ENCODE measurements at regions not wholly inside any gene's neighbourhood (a gene's known extent, or its start where the extent isn't known, plus 50 kb on each side); places are given as distances from the start of the nearest gene placed in this dataset.

DNA sequence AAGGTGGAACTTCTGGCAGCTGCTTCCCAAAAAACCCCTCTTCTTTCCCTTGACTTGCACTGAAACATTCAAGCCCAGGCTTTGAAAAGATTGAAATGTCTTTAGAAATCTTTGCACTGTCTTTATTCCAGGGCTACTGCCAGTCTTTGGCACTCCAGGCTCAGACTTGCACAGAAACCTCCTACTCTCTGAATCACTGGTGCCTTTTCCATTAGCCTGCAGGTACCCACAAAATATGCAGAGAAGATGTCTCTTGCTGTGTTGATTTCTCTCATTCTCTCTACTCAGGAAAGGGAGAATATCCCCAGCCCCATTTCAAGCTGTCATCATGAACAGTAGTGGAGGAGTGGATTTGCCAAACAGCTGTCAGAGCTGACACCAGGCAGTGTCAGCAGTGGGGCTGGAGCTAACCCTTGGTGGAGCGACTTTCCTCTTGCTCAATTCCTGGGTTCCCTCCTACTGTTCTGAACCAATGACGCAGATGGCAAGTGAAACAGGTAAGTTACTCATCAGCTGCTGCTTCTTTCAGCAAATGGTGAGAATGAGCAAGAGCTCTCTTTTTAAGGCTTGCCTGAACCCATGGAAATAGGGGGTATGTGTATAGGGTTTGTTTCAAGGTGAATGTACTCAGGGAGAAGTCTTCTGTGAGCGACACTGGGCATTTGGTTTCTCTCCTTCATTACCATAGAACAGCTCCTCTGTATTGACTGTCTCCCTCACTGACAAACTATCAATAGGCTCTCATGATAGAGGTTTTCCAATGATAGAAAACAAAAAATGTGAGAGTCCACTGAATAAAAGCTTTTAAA lies 362.4 kb downstream of the ADRA2A start:
- intact Hi-C loops (cut with DNase I, micrococcal nuclease): no loop called here
- ATAC-seq (no peak), DNase-seq (no peak)
- no peaks in the 10 kb centered on the region for H3K4me1 ChIP-seq (ENCODE audit: low read depth)
- H3K9me3 ChIP-seq: no peaks in the 10 kb centered on the region
- no peak overlapping the region for H3K4me3 ChIP-seq
- no peaks in the 10 kb centered on the region for H3K36me3 ChIP-seq (ENCODE audit: low read depth)
- TF ChIP-seq, protein P1, sequence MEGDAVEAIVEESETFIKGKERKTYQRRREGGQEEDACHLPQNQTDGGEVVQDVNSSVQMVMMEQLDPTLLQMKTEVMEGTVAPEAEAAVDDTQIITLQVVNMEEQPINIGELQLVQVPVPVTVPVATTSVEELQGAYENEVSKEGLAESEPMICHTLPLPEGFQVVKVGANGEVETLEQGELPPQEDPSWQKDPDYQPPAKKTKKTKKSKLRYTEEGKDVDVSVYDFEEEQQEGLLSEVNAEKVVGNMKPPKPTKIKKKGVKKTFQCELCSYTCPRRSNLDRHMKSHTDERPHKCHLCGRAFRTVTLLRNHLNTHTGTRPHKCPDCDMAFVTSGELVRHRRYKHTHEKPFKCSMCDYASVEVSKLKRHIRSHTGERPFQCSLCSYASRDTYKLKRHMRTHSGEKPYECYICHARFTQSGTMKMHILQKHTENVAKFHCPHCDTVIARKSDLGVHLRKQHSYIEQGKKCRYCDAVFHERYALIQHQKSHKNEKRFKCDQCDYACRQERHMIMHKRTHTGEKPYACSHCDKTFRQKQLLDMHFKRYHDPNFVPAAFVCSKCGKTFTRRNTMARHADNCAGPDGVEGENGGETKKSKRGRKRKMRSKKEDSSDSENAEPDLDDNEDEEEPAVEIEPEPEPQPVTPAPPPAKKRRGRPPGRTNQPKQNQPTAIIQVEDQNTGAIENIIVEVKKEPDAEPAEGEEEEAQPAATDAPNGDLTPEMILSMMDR (IDR thresholded peaks at IDR 0.05): no peak

DNA sequence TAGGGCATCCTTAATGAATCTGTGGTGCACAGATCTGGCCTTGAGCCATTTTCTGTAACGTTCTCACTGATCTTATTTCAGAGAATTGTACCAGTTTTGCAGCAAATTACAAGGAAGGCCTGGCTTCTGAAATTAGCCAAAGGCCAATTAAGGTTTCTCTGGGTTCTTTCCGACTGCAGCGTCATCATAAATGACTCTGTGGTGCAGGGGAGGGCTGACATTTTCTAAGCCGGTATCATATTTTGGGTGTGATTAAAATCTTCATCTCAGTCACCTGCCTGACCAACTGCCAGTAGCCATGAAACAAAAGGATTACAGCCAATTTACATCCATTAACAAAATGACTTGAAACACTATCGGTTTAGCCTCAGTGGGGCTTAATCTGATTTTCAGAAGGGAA lies 363.7 kb downstream of the ADRA2A start:
- Histone ChIP-seq H3K9me3 (no peaks in the 10 kb centered on the region), H3K36me3 (ENCODE audit: low read depth) (no peaks in the 10 kb centered on the region), H3K4me3 (no peak overlapping the region), H3K4me1 (ENCODE audit: low read depth) (no peaks in the 10 kb centered on the region)
- TF ChIP-seq, protein P1 (IDR thresholded peaks at IDR 0.05): no peak
- DNase-seq: no peak
- ATAC-seq: no peak
- intact Hi-C loops (cut with DNase I, micrococcal nuclease): no loop called here

DNA sequence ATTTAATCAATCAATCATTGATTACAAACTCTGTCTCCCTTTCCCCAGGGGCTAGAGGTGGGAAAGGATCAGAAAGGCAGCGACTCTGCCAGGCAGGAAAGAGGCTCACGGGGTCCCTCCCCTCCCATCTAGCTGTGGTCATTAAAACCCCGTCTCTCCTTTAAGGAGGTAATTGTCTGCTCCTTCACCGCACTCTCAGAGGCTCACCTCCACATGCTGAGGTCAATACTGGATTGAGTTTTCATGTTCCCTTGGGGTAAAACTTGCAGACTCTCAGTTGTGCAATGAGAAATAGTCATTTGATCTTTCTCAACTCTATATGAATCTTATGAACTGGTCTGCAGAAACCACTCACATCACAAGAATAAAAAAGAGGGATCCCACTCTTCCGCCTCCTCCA lies 368.8 kb downstream of the ADRA2A start:
- DNase-seq: no peak
- H3K9me3 ChIP-seq: no peaks in the 10 kb centered on the region

DNA sequence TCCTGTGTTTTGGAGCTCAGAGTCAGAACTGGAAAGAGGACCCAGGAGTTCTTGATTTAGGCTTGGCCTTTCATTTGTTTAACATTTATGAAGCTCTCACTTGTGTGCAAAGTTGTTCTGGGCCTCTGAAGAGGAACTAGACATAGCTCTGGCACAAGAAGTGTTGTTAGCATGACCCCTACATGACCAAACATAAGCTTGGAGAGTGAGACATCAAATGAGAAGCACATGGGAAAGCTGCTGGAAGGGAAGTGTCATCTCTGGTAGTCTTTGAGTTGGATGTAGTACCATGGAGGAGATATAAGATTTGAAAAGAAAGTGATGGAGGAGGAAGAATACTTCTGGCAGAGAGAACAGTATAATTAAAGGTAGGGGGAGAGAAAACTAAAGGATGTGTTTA lies 370.1 kb downstream of the ADRA2A start:
- H3K9me3 ChIP-seq: no peaks in the 10 kb centered on the region
- H3K4me3 ChIP-seq: no peak overlapping the region
- TF ChIP-seq, protein P1 (IDR thresholded peaks at IDR 0.05): no peak
- no peaks in the 10 kb centered on the region for H3K36me3 ChIP-seq (ENCODE audit: low read depth)
- DNase-seq (no peak), ATAC-seq (no peak)
- H3K4me1 ChIP-seq (ENCODE audit: low read depth): no peaks in the 10 kb centered on the region
- intact Hi-C loops (cut with DNase I, micrococcal nuclease): no loop called here

More for the DNA sequence above, 368.8 kb downstream of the ADRA2A start:
- intact Hi-C loops (cut with DNase I, micrococcal nuclease): no loop called here
- no peaks in the 10 kb centered on the region for H3K36me3 ChIP-seq (ENCODE audit: low read depth)
- no peaks in the 10 kb centered on the region for H3K4me1 ChIP-seq (ENCODE audit: low read depth)
- no peak overlapping the region for H3K4me3 ChIP-seq
- ATAC-seq: no peak
- TF ChIP-seq, protein P1 (IDR thresholded peaks at IDR 0.05): no peak

DNA sequence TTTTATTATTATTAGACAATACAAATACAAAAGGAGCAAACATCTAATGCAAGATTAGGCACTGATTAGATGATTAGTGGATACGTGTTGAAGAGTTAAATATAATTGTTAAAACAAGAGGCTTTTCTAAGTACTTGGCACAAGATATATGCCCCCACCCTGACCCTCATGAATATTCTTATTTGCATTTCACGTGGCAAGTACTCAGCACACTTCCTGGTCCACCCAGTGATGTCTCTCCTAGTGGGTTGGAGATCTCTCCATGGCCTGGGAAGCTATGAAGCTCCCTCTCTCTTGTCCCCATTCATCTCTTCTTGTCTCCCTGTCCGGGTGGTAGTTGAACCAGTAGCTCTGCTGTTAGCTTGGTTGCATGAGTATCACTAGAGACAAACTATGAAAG lies 375.3 kb downstream of the ADRA2A start:
- intact Hi-C loops (cut with DNase I, micrococcal nuclease): no loop called here
- H3K36me3 ChIP-seq (ENCODE audit: low read depth): no peaks in the 10 kb centered on the region
- H3K4me3 ChIP-seq: no peak overlapping the region
- DNase-seq: no peak
- TF ChIP-seq, protein P1 (IDR thresholded peaks at IDR 0.05): no peak
- H3K4me1 ChIP-seq (ENCODE audit: low read depth): no peaks in the 10 kb centered on the region
- no peaks in the 10 kb centered on the region for H3K9me3 ChIP-seq
- ATAC-seq: no peak

All from mucosa of descending colon (tissue), 3 donors.